ENCODE measurements at regions not wholly inside any gene's neighbourhood (a gene's known extent, or its start where the extent isn't known, plus 50 kb on each side); places are given as distances from the start of the nearest gene placed in this dataset.

DNA sequence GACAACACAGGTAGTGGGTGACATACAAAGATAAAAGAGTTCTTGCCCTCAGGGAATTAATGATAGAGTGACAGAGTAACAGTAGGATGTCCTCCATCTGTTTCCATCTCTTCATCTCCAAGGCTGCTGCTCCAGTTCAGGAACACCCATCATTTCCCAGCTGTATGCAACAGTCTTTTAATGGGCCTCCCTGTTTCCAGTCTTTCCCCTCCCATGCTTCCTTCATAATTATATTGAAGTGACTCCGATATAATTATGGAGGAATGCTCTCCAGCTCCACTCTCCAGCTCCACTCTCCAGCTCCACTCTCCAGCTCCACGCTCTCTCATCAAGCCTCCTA lies 65.3 kb upstream of the MSN start:
- TF ChIP-seq, protein P1, sequence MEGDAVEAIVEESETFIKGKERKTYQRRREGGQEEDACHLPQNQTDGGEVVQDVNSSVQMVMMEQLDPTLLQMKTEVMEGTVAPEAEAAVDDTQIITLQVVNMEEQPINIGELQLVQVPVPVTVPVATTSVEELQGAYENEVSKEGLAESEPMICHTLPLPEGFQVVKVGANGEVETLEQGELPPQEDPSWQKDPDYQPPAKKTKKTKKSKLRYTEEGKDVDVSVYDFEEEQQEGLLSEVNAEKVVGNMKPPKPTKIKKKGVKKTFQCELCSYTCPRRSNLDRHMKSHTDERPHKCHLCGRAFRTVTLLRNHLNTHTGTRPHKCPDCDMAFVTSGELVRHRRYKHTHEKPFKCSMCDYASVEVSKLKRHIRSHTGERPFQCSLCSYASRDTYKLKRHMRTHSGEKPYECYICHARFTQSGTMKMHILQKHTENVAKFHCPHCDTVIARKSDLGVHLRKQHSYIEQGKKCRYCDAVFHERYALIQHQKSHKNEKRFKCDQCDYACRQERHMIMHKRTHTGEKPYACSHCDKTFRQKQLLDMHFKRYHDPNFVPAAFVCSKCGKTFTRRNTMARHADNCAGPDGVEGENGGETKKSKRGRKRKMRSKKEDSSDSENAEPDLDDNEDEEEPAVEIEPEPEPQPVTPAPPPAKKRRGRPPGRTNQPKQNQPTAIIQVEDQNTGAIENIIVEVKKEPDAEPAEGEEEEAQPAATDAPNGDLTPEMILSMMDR (IDR thresholded peaks at IDR 0.05; ENCODE audit: low read depth, low read length) = no peak
- TF ChIP-seq EZH2phosphoT487 (IDR thresholded peaks at IDR 0.05; ENCODE audit: low read depth) = no peak

Measured in OCI-LY3 (cell line).